Endodermal cell (in vitro differentiated cells): ENCODE measurements at regions not wholly inside any gene's neighbourhood (a gene's known extent, or its start where the extent isn't known, plus 50 kb on each side); places are given as distances from the start of the nearest gene placed in this dataset.

Source experiments
- DNase-seq: peaks from one replicate; pipeline ENCODE4 v3.0.0-alpha.2; 2017
- H3K27ac ChIP-seq: 2 replicates; pipeline ENCODE4 v1.5.1; 2013; ENCODE audit warnings: mild to moderate bottlenecking, low read depth, low read length, moderate library complexity
- H3K27me3 ChIP-seq: 2 replicates; pipeline ENCODE4 v1.6.1; 2013; ENCODE audit warnings: mild to moderate bottlenecking, low read length, moderate library complexity; ENCODE audit not compliant: insufficient read depth, control insufficient read depth, poor library complexity, severe bottlenecking
- H3K36me3 ChIP-seq: 2 replicates; pipeline ENCODE4 v1.7.0; 2013; ENCODE audit warnings: mild to moderate bottlenecking, low read length, moderate library complexity; ENCODE audit not compliant: control insufficient read depth, insufficient read depth
- H3K4me1 ChIP-seq: one replicate; pipeline ENCODE4 v1.7.0; 2013; ENCODE audit warnings: low read length; ENCODE audit not compliant: control insufficient read depth, insufficient read depth
- H3K4me3 ChIP-seq: 2 replicates; pipeline ENCODE4 v1.5.1; 2013; ENCODE audit warnings: mild to moderate bottlenecking, low read length, moderate library complexity
- H3K9ac ChIP-seq: 2 replicates; pipeline ENCODE4 v1.6.1; 2013; ENCODE audit warnings: mild to moderate bottlenecking, low read length, moderate library complexity; ENCODE audit not compliant: poor library complexity, severe bottlenecking; ENCODE audit errors: extremely low read depth
- H3K9me3 ChIP-seq: 2 replicates; pipeline ENCODE4 v1.6.1; 2013; ENCODE audit warnings: mild to moderate bottlenecking, low read length, moderate library complexity; ENCODE audit not compliant: control insufficient read depth
- H3K27ac Mint-ChIP-seq: 2 replicates; pipeline ENCODE4 v1.8.0; 2020; ENCODE audit warnings: mixed read lengths
- H3K27me3 Mint-ChIP-seq: 2 replicates; pipeline ENCODE4 v1.8.0; 2021; ENCODE audit warnings: mild to moderate bottlenecking, mixed read lengths; ENCODE audit not compliant: insufficient read depth
- H3K36me3 Mint-ChIP-seq: 2 replicates; pipeline ENCODE4 v1.8.0; 2020; ENCODE audit warnings: low read depth, mixed read lengths
- H3K4me1 Mint-ChIP-seq: 2 replicates; pipeline ENCODE4 v1.8.0; 2020; ENCODE audit warnings: mixed read lengths
- H3K4me3 Mint-ChIP-seq: 2 replicates; pipeline ENCODE4 v1.8.0; 2020; ENCODE audit warnings: mild to moderate bottlenecking, moderate library complexity, mixed read lengths
- H3K9me3 Mint-ChIP-seq: 2 replicates; pipeline ENCODE4 v1.8.0; 2020; ENCODE audit warnings: mild to moderate bottlenecking, mixed read lengths
- CTCF ChIP-seq: fragments of 200-600 bp; sonication (generic); conservative IDR thresholded peaks from 2 replicates; pipeline ENCODE4 v1.5.0; 2021; ENCODE audit warnings: antibody characterized with exemption, mild to moderate bottlenecking
- WGBS, 2 experiments: methylation state at CpG; one replicate each; pipeline versions ENCODE4 v1.1.5 to v1.1.7; 2013; ENCODE audit warnings: missing lambda C conversion rate in 2 of 2, mixed read lengths in 1 of 2; ENCODE audit not compliant: insufficient coverage in 1 of 2, insufficient read length in 1 of 2; 5-methylcytosine and 5-hydroxymethylcytosine counted together

GRCh38 chr13:102928941-102929675 lies 83.3 kb downstream of the ERCC5 start:
- no peak overlapping the region for H3K4me3 Mint-ChIP-seq
- H3K27me3 ChIP-seq: no peaks in the 10 kb centered on the region
- no peak overlapping the region for H3K27ac ChIP-seq
- H3K4me3 ChIP-seq: no peak overlapping the region
- no peaks in the 10 kb centered on the region for H3K36me3 ChIP-seq
- H3K27me3 Mint-ChIP-seq: no peaks in the 10 kb centered on the region
- H3K27ac Mint-ChIP-seq: no peak overlapping the region
- no peaks in the 10 kb centered on the region for H3K9me3 ChIP-seq
- TF ChIP-seq CTCF: no peak
- no peaks in the 10 kb centered on the region for H3K9me3 Mint-ChIP-seq
- DNase-seq: no peak
- no peak overlapping the region for H3K9ac ChIP-seq
- no peaks in the 10 kb centered on the region for H3K4me1 ChIP-seq
- no peaks in the 10 kb centered on the region for H3K36me3 Mint-ChIP-seq
- WGBS, 2 experiments: 44 to 83% methylated on average over 1 to 9 of the region's 9 CpGs
- H3K4me1 Mint-ChIP-seq: no peaks in the 10 kb centered on the region
